Coronary artery (tissue), 2 donors: ENCODE measurements at regions not wholly inside any gene's neighbourhood (a gene's known extent, or its start where the extent isn't known, plus 50 kb on each side); places are given as distances from the start of the nearest gene placed in this dataset.

Experiments used
- DNase-seq: peaks from one replicate; pipeline ENCODE4 v3.0.0-alpha.2; 2017; ENCODE audit warnings: low spot score
- H3K27ac ChIP-seq, 2 donors: fragments of 200-600 bp; sonication (generic); one replicate each; pipeline ENCODE4 v1.5.1; 2016 to 2019
- H3K4me3 ChIP-seq: fragments of 200-600 bp; sonication (generic); 2 replicates; pipeline ENCODE4 v1.5.1; 2016; ENCODE audit warnings: mild to moderate bottlenecking, moderate library complexity
- CTCF ChIP-seq: fragments of 200-600 bp; sonication (generic); IDR thresholded peaks from one replicate; pipeline ENCODE4 v1.5.1; 2019; ENCODE audit warnings: antibody characterized with exemption

- no peak for TF ChIP-seq CTCF
- no peak for DNase-seq
- Histone ChIP-seq H3K27ac (no peak overlapping the region), H3K4me3 (no peak overlapping the region)
Measured at GRCh38 chr17:5861854-5862253, 208.3 kb upstream of the WSCD1 start.

- no peak overlapping the region for H3K4me3 ChIP-seq
- DNase-seq: no peak
- no peak overlapping the region for H3K27ac ChIP-seq
- no peak for TF ChIP-seq CTCF
Measured at GRCh38 chr17:5862395-5862794, 207.8 kb upstream of the WSCD1 start.

GRCh38 chr17:5864741-5865657, 205.2 kb upstream of the WSCD1 start:
- TF ChIP-seq CTCF: no peak
- no peak overlapping the region for H3K27ac ChIP-seq
- no peak for DNase-seq
- no peak overlapping the region for H3K4me3 ChIP-seq

GRCh38 chr17:5866978-5867377, 203.2 kb upstream of the WSCD1 start:
- TF ChIP-seq CTCF: no peak
- no peak overlapping the region for H3K27ac ChIP-seq
- H3K4me3 ChIP-seq: no peak overlapping the region
- DNase-seq: no peak

GRCh38 chr17:5869041-5869745, 201.0 kb upstream of the WSCD1 start:
- DNase-seq: no peak
- no peak overlapping the region for H3K4me3 ChIP-seq
- H3K27ac ChIP-seq: no peak overlapping the region
- TF ChIP-seq CTCF: no peak

GRCh38 chr17:5870231-5870953, 199.8 kb upstream of the WSCD1 start:
- no peak for TF ChIP-seq CTCF
- no peak for DNase-seq

More at GRCh38 chr17:5870231-5870953, 199.8 kb upstream of the WSCD1 start:
- Histone ChIP-seq H3K27ac (no peak overlapping the region), H3K4me3 (no peak overlapping the region)
